Large intestine (tissue), 3 donors: ENCODE measurements at regions not wholly inside any gene's neighbourhood (a gene's known extent, or its start where the extent isn't known, plus 50 kb on each side); places are given as distances from the start of the nearest gene placed in this dataset.
"Not testable (repeated sequence)": the region's sequence is repeated elsewhere in the genome, so short reads cannot be mapped to it uniquely, and the experiment has no call there.

Source experiments
- DNase-seq, 2 donors: peaks; one replicate each; pipeline versions ENCODE4 v3.0.0 to v3.0.0-alpha.2; 2013
- H3K27ac ChIP-seq: one replicate; pipeline ENCODE4 v1.5.1; 2013; ENCODE audit warnings: low read length
- H3K27me3 ChIP-seq: 2 replicates; pipeline ENCODE4 v1.6.1; 2013; ENCODE audit warnings: low read length; ENCODE audit not compliant: control insufficient read depth, insufficient read depth
- H3K36me3 ChIP-seq: 2 replicates; pipeline ENCODE4 v1.6.1; 2013; ENCODE audit warnings: low read length; ENCODE audit not compliant: control insufficient read depth, insufficient read depth
- H3K4me1 ChIP-seq: one replicate; pipeline ENCODE4 v1.6.1; 2013; ENCODE audit warnings: low read length; ENCODE audit not compliant: control insufficient read depth, insufficient read depth
- H3K4me3 ChIP-seq: one replicate; pipeline ENCODE4 v1.5.1; 2013; ENCODE audit warnings: low read length
- H3K9me3 ChIP-seq: one replicate; pipeline ENCODE4 v1.6.1; 2013; ENCODE audit warnings: mild to moderate bottlenecking, low read depth, low read length, moderate library complexity; ENCODE audit not compliant: control insufficient read depth
- WGBS: methylation state at CpG from one replicate; pipeline ENCODE4 v1.1.5; 2013; ENCODE audit warnings: low lambda C conversion rate; ENCODE audit not compliant: insufficient coverage; 5-methylcytosine and 5-hydroxymethylcytosine counted together

DNA sequence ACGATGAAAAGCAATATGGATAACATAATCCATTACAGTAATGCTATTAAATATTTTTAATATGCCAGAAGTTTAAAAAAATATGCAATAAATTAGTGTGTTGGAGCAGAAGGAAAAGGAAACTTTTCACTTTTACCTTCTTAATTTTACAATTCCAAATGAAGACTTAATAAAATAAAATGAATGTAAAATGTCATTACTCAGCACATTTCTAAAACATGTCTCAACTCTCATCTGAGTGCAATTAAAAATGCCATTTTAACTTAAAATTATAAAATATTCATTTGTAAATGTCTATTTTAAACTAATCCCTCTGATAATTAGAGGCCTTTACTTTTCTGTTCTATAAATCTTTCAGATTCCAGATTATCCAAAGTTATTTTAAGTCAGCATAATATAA lies 733.4 kb downstream of the DNAH5 start:
- H3K27ac ChIP-seq: no peak overlapping the region
- H3K4me3 ChIP-seq: no peak overlapping the region
- H3K36me3 ChIP-seq: no peaks in the 10 kb centered on the region
- no peaks in the 10 kb centered on the region for H3K9me3 ChIP-seq
- H3K27me3 ChIP-seq: no peaks in the 10 kb centered on the region
- 88% methylated on average over 1 of the region's 1 CpG for WGBS
- no peaks in the 10 kb centered on the region for H3K4me1 ChIP-seq
- no peak for DNase-seq

- no peak overlapping the region for H3K4me3 ChIP-seq
- H3K27me3 ChIP-seq: no peaks in the 10 kb centered on the region
- H3K36me3 ChIP-seq: no peaks in the 10 kb centered on the region
- H3K9me3 ChIP-seq: no peaks in the 10 kb centered on the region
- H3K4me1 ChIP-seq: no peaks in the 10 kb centered on the region
- no peak overlapping the region for H3K27ac ChIP-seq
- DNase-seq: no peak
Measured at GRCh38 chr5:13207112-13207511, 737.4 kb downstream of the DNAH5 start.

DNA sequence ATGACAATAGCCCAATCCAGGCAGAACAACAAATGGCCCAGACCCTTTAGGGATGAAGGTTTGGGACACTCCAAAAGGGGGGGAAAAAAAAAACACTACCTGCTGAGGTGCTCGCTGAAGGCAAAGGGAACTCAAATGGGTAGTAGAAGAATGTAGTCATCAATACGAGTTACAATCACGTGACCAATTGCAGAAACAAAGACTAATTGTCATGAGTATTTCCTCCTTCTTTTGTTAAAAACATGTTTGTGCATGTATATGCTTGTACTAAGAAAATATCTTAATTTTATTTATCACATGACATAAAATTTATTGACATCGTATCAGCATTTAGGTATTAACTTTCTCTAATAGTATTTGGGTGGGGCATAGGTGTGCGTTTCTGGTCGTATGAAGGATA lies 743.5 kb downstream of the DNAH5 start:
- 100% methylated on average over 2 of the region's 6 CpGs for WGBS
- H3K4me3 ChIP-seq: no peak overlapping the region

GRCh38 chr5:13198226-13198625 lies 746.3 kb downstream of the DNAH5 start:
- no CpG with 5 or more reads among the region's 2 CpGs for WGBS
- not testable (repeated sequence) for H3K4me1 ChIP-seq, H3K9me3 ChIP-seq, H3K27me3 ChIP-seq, H3K4me3 ChIP-seq, DNase-seq, H3K36me3 ChIP-seq, H3K27ac ChIP-seq

More for the DNA sequence above, 743.5 kb downstream of the DNAH5 start:
- no peaks in the 10 kb centered on the region for H3K9me3 ChIP-seq
- no peak for DNase-seq
- no peaks in the 10 kb centered on the region for H3K36me3 ChIP-seq
- no peak overlapping the region for H3K27ac ChIP-seq
- H3K4me1 ChIP-seq: no peaks in the 10 kb centered on the region
- no peaks in the 10 kb centered on the region for H3K27me3 ChIP-seq

- Histone ChIP-seq H3K4me1 (no peaks in the 10 kb centered on the region), H3K27me3 (no peaks in the 10 kb centered on the region), H3K36me3 (no peaks in the 10 kb centered on the region), H3K27ac (no peak overlapping the region), H3K4me3 (no peak overlapping the region), H3K9me3 (no peaks in the 10 kb centered on the region)
- DNase-seq: no peak
- WGBS: 60% methylated on average over 1 of the region's 4 CpGs
Measured at GRCh38 chr5:13189532-13189931, 755.0 kb downstream of the DNAH5 start.

DNA sequence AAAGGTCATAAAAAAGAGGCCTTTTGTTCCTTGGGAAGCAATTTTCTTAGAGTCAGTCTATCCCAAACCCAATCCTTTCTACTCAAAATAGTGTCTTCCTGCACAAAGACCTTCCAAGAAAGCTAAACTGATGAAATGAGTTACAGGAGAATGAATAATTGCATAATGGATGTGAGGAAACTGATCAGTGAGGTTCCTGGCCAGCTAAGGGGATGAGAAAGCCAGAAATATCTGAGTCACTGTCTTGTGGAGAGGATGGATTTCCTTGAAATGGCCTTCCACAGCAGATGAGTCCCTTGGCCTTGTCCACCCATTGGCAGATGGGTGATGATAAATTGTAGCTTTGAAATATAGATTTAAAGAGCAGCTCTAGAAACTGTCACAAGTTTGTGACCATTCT lies 756.1 kb downstream of the DNAH5 start:
- Histone ChIP-seq H3K36me3 (no peaks in the 10 kb centered on the region), H3K27ac (no peak overlapping the region), H3K9me3 (no peaks in the 10 kb centered on the region), H3K4me3 (no peak overlapping the region), H3K4me1 (no peaks in the 10 kb centered on the region), H3K27me3 (no peaks in the 10 kb centered on the region)
- DNase-seq: no peak

GRCh38 chr5:13187186-13187585 lies 757.3 kb downstream of the DNAH5 start:
- no peaks in the 10 kb centered on the region for H3K9me3 ChIP-seq
- no peaks in the 10 kb centered on the region for H3K36me3 ChIP-seq
- H3K27ac ChIP-seq: no peak overlapping the region
- no peak overlapping the region for H3K4me3 ChIP-seq
- no peaks in the 10 kb centered on the region for H3K4me1 ChIP-seq
- no peak for DNase-seq
- WGBS: 90% methylated on average over 5 of the region's 5 CpGs
- no peaks in the 10 kb centered on the region for H3K27me3 ChIP-seq

DNA sequence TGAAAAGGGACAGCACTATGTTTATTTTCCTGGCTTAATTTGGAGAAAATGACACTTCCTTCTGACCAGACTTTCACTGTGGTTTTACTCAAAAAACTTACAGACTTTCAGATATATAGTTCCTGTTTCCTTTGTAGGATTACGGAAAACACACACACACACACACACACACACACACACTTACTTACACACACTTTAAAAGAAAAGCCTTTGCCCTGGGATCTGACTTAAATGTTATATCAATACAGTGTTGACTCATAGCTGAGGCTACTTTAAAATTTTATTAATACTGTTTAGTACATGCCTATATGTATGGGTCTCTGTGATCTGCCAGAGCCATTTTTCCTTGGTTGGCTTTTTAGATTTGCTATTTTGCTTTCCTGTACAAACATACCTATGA lies 758.3 kb downstream of the DNAH5 start:
- DNase-seq: no peak
- no peaks in the 10 kb centered on the region for H3K9me3 ChIP-seq
- WGBS: no CpG with 5 or more reads among the region's 1 CpG
- H3K4me3 ChIP-seq: no peak overlapping the region
- H3K36me3 ChIP-seq: no peaks in the 10 kb centered on the region
- H3K27ac ChIP-seq: no peak overlapping the region
- H3K27me3 ChIP-seq: no peaks in the 10 kb centered on the region
- H3K4me1 ChIP-seq: no peaks in the 10 kb centered on the region

- H3K27me3 ChIP-seq: no peaks in the 10 kb centered on the region
- no peak for DNase-seq
- H3K9me3 ChIP-seq: no peaks in the 10 kb centered on the region
- WGBS: 92% methylated on average over 2 of the region's 5 CpGs
- H3K4me3 ChIP-seq: no peak overlapping the region
- no peak overlapping the region for H3K27ac ChIP-seq
- H3K4me1 ChIP-seq: no peaks in the 10 kb centered on the region
- no peaks in the 10 kb centered on the region for H3K36me3 ChIP-seq
Measured at GRCh38 chr5:13179407-13180087, 764.9 kb downstream of the DNAH5 start.

DNA sequence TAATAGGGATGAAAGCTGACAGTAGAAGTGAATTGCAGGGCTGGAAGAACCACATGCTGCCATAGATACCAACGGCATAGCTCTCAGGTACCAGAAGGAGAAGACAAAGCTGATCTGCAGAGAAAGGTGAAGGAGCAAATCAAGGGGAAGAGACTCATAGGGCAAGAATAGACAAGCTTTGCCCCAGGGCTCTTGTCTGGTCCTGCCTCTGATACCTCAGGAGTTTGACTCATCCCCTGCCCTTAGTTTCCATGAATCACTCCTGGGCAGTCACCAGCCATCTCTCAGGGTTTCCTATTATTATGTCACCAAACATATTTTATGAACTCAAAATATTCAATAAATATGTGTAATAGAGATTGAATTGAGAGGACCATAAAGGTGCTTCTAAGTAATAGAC lies 800.9 kb downstream of the DNAH5 start:
- Histone ChIP-seq H3K27ac (no peak overlapping the region), H3K4me3 (no peak overlapping the region), H3K4me1 (no peaks in the 10 kb centered on the region), H3K9me3 (no peaks in the 10 kb centered on the region), H3K36me3 (no peaks in the 10 kb centered on the region), H3K27me3 (no peaks in the 10 kb centered on the region)
- WGBS: no CpG with 5 or more reads among the region's 1 CpG
- no peak for DNase-seq

- Histone ChIP-seq H3K9me3 (no peaks in the 10 kb centered on the region), H3K4me1 (no peaks in the 10 kb centered on the region), H3K27me3 (no peaks in the 10 kb centered on the region), H3K36me3 (no peaks in the 10 kb centered on the region), H3K27ac (no peak overlapping the region), H3K4me3 (no peak overlapping the region)
- no peak for DNase-seq
Measured at GRCh38 chr5:13143214-13143613, 801.3 kb downstream of the DNAH5 start.
